ENCODE measurements at regions not wholly inside any gene's neighbourhood (a gene's known extent, or its start where the extent isn't known, plus 50 kb on each side); places are given as distances from the start of the nearest gene placed in this dataset.
A peak's percentile ranks its signal among the peaks of the same experiment; 100 is the strongest.

- peak; percentile 62; the same call in 2 of the 3 replicates for ATAC-seq
- TF ChIP-seq ESRRG (CRISPR knock-in tag; IDR thresholded peaks at IDR 0.05), result no peak
- no peak for TF ChIP-seq ZC3H10 (CRISPR knock-in tag; IDR thresholded peaks at IDR 0.05)
- TF ChIP-seq OSR1 (CRISPR knock-in tag; IDR thresholded peaks at IDR 0.05), result no peak
- TF ChIP-seq, protein P1, sequence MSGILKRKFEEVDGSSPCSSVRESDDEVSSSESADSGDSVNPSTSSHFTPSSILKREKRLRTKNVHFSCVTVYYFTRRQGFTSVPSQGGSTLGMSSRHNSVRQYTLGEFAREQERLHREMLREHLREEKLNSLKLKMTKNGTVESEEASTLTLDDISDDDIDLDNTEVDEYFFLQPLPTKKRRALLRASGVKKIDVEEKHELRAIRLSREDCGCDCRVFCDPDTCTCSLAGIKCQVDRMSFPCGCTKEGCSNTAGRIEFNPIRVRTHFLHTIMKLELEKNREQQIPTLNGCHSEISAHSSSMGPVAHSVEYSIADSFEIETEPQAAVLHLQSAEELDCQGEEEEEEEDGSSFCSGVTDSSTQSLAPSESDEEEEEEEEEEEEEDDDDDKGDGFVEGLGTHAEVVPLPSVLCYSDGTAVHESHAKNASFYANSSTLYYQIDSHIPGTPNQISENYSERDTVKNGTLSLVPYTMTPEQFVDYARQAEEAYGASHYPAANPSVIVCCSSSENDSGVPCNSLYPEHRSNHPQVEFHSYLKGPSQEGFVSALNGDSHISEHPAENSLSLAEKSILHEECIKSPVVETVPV (CRISPR knock-in tag; IDR thresholded peaks at IDR 0.05), result no peak
- TF ChIP-seq CSDC2 (CRISPR knock-in tag; IDR thresholded peaks at IDR 0.05), result no peak
- TF ChIP-seq BACH2 (CRISPR knock-in tag; IDR thresholded peaks at IDR 0.05; ENCODE audit: borderline replicate concordance), result no peak
- TF ChIP-seq ISL1 (CRISPR knock-in tag; IDR thresholded peaks at IDR 0.05), result no peak
- TF ChIP-seq GLIS3 (CRISPR knock-in tag; IDR thresholded peaks at IDR 0.05), result no peak
- TF ChIP-seq CREB5 (CRISPR knock-in tag; IDR thresholded peaks at IDR 0.05; ENCODE audit: low read depth), result no peak
- TF ChIP-seq SNAI2 (CRISPR knock-in tag; IDR thresholded peaks at IDR 0.05), result no peak
- no peak for TF ChIP-seq ZFP30 (CRISPR knock-in tag; IDR thresholded peaks at IDR 0.05)
These were observed 1013.1 kb upstream of the ATXN8OS start for GRCh38 chr13:69094485-69094884.

- ATAC-seq, result no peak
These were observed 1014.9 kb upstream of the ATXN8OS start for GRCh38 chr13:69092615-69093322.

More at GRCh38 chr13:69092615-69093322, 1014.9 kb upstream of the ATXN8OS start:
- TF ChIP-seq ISL1 (CRISPR knock-in tag; IDR thresholded peaks at IDR 0.05), result no peak
- no peak for TF ChIP-seq ZFP30 (CRISPR knock-in tag; IDR thresholded peaks at IDR 0.05)
- TF ChIP-seq TOX (CRISPR knock-in tag; IDR thresholded peaks at IDR 0.05; ENCODE audit: borderline replicate concordance), result no peak
- no peak for TF ChIP-seq GLIS3 (CRISPR knock-in tag; IDR thresholded peaks at IDR 0.05)
- no peak for TF ChIP-seq POU6F1 (CRISPR knock-in tag; IDR thresholded peaks at IDR 0.05; ENCODE audit: borderline replicate concordance, low read depth)
- no peak for TF ChIP-seq ZFP3 (CRISPR knock-in tag; IDR thresholded peaks at IDR 0.05)
- no peak for TF ChIP-seq SNAI2 (CRISPR knock-in tag; IDR thresholded peaks at IDR 0.05)
- no peak for TF ChIP-seq ZNF565 (CRISPR knock-in tag; conservative IDR thresholded peaks at IDR 0.05; ENCODE audit: low read depth)
- TF ChIP-seq, protein P2, sequence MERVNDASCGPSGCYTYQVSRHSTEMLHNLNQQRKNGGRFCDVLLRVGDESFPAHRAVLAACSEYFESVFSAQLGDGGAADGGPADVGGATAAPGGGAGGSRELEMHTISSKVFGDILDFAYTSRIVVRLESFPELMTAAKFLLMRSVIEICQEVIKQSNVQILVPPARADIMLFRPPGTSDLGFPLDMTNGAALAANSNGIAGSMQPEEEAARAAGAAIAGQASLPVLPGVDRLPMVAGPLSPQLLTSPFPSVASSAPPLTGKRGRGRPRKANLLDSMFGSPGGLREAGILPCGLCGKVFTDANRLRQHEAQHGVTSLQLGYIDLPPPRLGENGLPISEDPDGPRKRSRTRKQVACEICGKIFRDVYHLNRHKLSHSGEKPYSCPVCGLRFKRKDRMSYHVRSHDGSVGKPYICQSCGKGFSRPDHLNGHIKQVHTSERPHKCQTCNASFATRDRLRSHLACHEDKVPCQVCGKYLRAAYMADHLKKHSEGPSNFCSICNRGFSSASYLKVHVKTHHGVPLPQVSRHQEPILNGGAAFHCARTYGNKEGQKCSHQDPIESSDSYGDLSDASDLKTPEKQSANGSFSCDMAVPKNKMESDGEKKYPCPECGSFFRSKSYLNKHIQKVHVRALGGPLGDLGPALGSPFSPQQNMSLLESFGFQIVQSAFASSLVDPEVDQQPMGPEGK (CRISPR knock-in tag; IDR thresholded peaks at IDR 0.05; ENCODE audit: borderline replicate concordance), result no peak
- TF ChIP-seq, protein P3, sequence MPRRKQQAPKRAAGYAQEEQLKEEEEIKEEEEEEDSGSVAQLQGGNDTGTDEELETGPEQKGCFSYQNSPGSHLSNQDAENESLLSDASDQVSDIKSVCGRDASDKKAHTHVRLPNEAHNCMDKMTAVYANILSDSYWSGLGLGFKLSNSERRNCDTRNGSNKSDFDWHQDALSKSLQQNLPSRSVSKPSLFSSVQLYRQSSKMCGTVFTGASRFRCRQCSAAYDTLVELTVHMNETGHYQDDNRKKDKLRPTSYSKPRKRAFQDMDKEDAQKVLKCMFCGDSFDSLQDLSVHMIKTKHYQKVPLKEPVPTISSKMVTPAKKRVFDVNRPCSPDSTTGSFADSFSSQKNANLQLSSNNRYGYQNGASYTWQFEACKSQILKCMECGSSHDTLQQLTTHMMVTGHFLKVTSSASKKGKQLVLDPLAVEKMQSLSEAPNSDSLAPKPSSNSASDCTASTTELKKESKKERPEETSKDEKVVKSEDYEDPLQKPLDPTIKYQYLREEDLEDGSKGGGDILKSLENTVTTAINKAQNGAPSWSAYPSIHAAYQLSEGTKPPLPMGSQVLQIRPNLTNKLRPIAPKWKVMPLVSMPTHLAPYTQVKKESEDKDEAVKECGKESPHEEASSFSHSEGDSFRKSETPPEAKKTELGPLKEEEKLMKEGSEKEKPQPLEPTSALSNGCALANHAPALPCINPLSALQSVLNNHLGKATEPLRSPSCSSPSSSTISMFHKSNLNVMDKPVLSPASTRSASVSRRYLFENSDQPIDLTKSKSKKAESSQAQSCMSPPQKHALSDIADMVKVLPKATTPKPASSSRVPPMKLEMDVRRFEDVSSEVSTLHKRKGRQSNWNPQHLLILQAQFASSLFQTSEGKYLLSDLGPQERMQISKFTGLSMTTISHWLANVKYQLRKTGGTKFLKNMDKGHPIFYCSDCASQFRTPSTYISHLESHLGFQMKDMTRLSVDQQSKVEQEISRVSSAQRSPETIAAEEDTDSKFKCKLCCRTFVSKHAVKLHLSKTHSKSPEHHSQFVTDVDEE (CRISPR knock-in tag; IDR thresholded peaks at IDR 0.05), result no peak
- no peak for TF ChIP-seq RARB (CRISPR knock-in tag; IDR thresholded peaks at IDR 0.05)
- no peak for TF ChIP-seq TCF4 (CRISPR knock-in tag; IDR thresholded peaks at IDR 0.05; ENCODE audit: borderline replicate concordance)
- no peak for TF ChIP-seq CREB5 (CRISPR knock-in tag; IDR thresholded peaks at IDR 0.05; ENCODE audit: low read depth)
- no peak for TF ChIP-seq ESRRG (CRISPR knock-in tag; IDR thresholded peaks at IDR 0.05)
- TF ChIP-seq, protein P1 (CRISPR knock-in tag; IDR thresholded peaks at IDR 0.05), result no peak
- TF ChIP-seq ZNF8 (CRISPR knock-in tag; IDR thresholded peaks at IDR 0.05), result no peak
- no peak for TF ChIP-seq OSR1 (CRISPR knock-in tag; IDR thresholded peaks at IDR 0.05)
- TF ChIP-seq ZNF70 (CRISPR knock-in tag; IDR thresholded peaks at IDR 0.05), result no peak
- TF ChIP-seq ARNTL (CRISPR knock-in tag; IDR thresholded peaks at IDR 0.05; ENCODE audit: borderline replicate concordance, low read depth), result no peak
- TF ChIP-seq BACH2 (CRISPR knock-in tag; IDR thresholded peaks at IDR 0.05; ENCODE audit: borderline replicate concordance), result no peak
